ENCODE measurements at regions not wholly inside any gene's neighbourhood (a gene's known extent, or its start where the extent isn't known, plus 50 kb on each side); places are given as distances from the start of the nearest gene placed in this dataset.

GRCh38 chr13:89968470-89968869 is 1379.0 kb upstream of the MIR17HG start:
- Histone ChIP-seq H3K9me3 (ENCODE audit: insufficient read depth, low read depth) (no peaks in the 10 kb centered on the region), H3K4me3 (no peak overlapping the region), H4K20me1 (ENCODE audit: insufficient read depth) (no peaks in the 10 kb centered on the region), H3K27ac (no peak overlapping the region), H3F3A (ENCODE audit: insufficient read depth, low read depth) (no peaks in the 10 kb centered on the region), H3K4me1 (replicated peaks; ENCODE audit: insufficient read depth) (no peaks in the 10 kb centered on the region), H3K79me2 (ENCODE audit: low read depth) (no peaks in the 10 kb centered on the region), H3K36me3 (ENCODE audit: low read depth) (no peaks in the 10 kb centered on the region), H3K27me3 (ENCODE audit: insufficient read depth, low read depth) (no peaks in the 10 kb centered on the region), H3K9me2 (ENCODE audit: insufficient read depth) (no peaks in the 10 kb centered on the region), H3K4me2 (no peak overlapping the region), H2AFZ (no peak overlapping the region)
- TF ChIP-seq EZH2 (IDR thresholded peaks at IDR 0.05; ENCODE audit: low read depth) (no peak), CTCF (conservative IDR thresholded peaks at IDR 0.05) (no peak)
- no peak for DNase-seq
- no TSS peak for BruUV-seq (replicated peaks)
- POLR2A ChIA-PET (ENCODE audit: unreplicated experiment), result no interaction called here
- intact Hi-C loops (cut with micrococcal nuclease; ENCODE audit: unreplicated experiment), result loop anchor here (10.0 kb wide), 1 partner anchor 106 kb away; no protein-coding TSS in a partner anchor
- CTCF ChIA-PET, result no interaction called here

- POLR2A ChIA-PET (ENCODE audit: unreplicated experiment), result no interaction called here
- no TSS peak for BruUV-seq (replicated peaks)
- no peak overlapping the region for H3K4me3 ChIP-seq
Observed at GRCh38 chr13:89970353-89970709, 1377.2 kb upstream of the MIR17HG start.

GRCh38 chr13:89977203-89977602 is 1370.3 kb upstream of the MIR17HG start:
- no TSS peak for BruUV-seq (replicated peaks)
- ChIA-PET CTCF (no interaction called here), POLR2A (ENCODE audit: unreplicated experiment) (no interaction called here)
- Histone ChIP-seq H3K36me3 (ENCODE audit: low read depth) (no peaks in the 10 kb centered on the region), H3K9me3 (ENCODE audit: insufficient read depth, low read depth) (no peaks in the 10 kb centered on the region), H3K4me2 (no peak overlapping the region), H4K20me1 (ENCODE audit: insufficient read depth) (no peaks in the 10 kb centered on the region), H2AFZ (peak overlapping the region; percentile 58; the same call in 1 of the 2 replicates), H3K4me3 (no peak overlapping the region), H3K79me2 (ENCODE audit: low read depth) (no peaks in the 10 kb centered on the region), H3K4me1 (replicated peaks; ENCODE audit: insufficient read depth) (no peaks in the 10 kb centered on the region), H3K27ac (no peak overlapping the region), H3K9me2 (ENCODE audit: insufficient read depth) (no peaks in the 10 kb centered on the region), H3F3A (ENCODE audit: insufficient read depth, low read depth) (no peaks in the 10 kb centered on the region), H3K27me3 (ENCODE audit: insufficient read depth, low read depth) (no peaks in the 10 kb centered on the region)
- TF ChIP-seq EZH2 (IDR thresholded peaks at IDR 0.05; ENCODE audit: low read depth) (no peak), CTCF (conservative IDR thresholded peaks at IDR 0.05) (no peak)
- intact Hi-C loops (cut with micrococcal nuclease; ENCODE audit: unreplicated experiment), result no loop called here
- DNase-seq, result no peak

More at GRCh38 chr13:89970353-89970709, 1377.2 kb upstream of the MIR17HG start:
- Histone ChIP-seq H3K9me2 (ENCODE audit: insufficient read depth) (no peaks in the 10 kb centered on the region), H3K36me3 (ENCODE audit: low read depth) (no peaks in the 10 kb centered on the region), H3K79me2 (ENCODE audit: low read depth) (no peaks in the 10 kb centered on the region), H3F3A (ENCODE audit: insufficient read depth, low read depth) (no peaks in the 10 kb centered on the region), H2AFZ (no peak overlapping the region), H3K27me3 (ENCODE audit: insufficient read depth, low read depth) (no peaks in the 10 kb centered on the region), H4K20me1 (ENCODE audit: insufficient read depth) (no peaks in the 10 kb centered on the region), H3K4me1 (replicated peaks; ENCODE audit: insufficient read depth) (no peaks in the 10 kb centered on the region), H3K27ac (no peak overlapping the region), H3K9me3 (ENCODE audit: insufficient read depth, low read depth) (no peaks in the 10 kb centered on the region), H3K4me2 (no peak overlapping the region)
- intact Hi-C loops (cut with micrococcal nuclease; ENCODE audit: unreplicated experiment), result no loop called here
- TF ChIP-seq EZH2 (IDR thresholded peaks at IDR 0.05; ENCODE audit: low read depth), result no peak
- TF ChIP-seq CTCF (conservative IDR thresholded peaks at IDR 0.05), result no peak
- DNase-seq, result no peak
- CTCF ChIA-PET, result no interaction called here
